ENCODE measurements at regions not wholly inside any gene's neighbourhood (a gene's known extent, or its start where the extent isn't known, plus 50 kb on each side); places are given as distances from the start of the nearest gene placed in this dataset.

DNA sequence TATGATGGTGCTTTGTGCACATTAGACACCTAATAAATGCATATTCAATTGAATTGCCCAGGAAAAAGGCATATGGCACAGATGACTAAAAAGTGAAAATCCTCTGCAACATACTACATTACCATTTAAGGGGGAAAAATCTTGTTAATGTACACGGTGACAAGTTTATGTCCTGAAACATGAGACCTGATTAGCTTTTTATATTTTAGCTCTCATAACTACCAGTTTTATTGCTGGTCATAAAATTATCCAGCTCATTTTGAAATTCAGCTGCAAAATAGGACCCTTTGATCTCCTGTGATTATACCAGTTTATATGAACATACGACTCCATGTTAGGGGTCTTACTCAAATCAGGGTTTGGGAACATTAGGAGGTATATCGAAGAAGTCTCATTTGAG is 684.6 kb upstream of the CCDC54 start:
- TF ChIP-seq TCF4 (CRISPR knock-in tag; IDR thresholded peaks at IDR 0.05; ENCODE audit: borderline replicate concordance) (no peak), OSR1 (CRISPR knock-in tag; IDR thresholded peaks at IDR 0.05) (no peak), ZFP3 (CRISPR knock-in tag; IDR thresholded peaks at IDR 0.05) (no peak), RARB (CRISPR knock-in tag; IDR thresholded peaks at IDR 0.05) (no peak), TOX (CRISPR knock-in tag; IDR thresholded peaks at IDR 0.05; ENCODE audit: borderline replicate concordance) (no peak), ZNF565 (CRISPR knock-in tag; conservative IDR thresholded peaks at IDR 0.05; ENCODE audit: low read depth) (no peak), ZC3H10 (CRISPR knock-in tag; IDR thresholded peaks at IDR 0.05) (no peak), BACH2 (CRISPR knock-in tag; IDR thresholded peaks at IDR 0.05; ENCODE audit: borderline replicate concordance) (no peak)
- TF ChIP-seq, protein P1, sequence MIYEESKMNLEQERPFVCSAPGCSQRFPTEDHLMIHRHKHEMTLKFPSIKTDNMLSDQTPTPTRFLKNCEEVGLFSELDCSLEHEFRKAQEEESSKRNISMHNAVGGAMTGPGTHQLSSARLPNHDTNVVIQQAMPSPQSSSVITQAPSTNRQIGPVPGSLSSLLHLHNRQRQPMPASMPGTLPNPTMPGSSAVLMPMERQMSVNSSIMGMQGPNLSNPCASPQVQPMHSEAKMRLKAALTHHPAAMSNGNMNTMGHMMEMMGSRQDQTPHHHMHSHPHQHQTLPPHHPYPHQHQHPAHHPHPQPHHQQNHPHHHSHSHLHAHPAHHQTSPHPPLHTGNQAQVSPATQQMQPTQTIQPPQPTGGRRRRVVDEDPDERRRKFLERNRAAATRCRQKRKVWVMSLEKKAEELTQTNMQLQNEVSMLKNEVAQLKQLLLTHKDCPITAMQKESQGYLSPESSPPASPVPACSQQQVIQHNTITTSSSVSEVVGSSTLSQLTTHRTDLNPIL (CRISPR knock-in tag; IDR thresholded peaks at IDR 0.05; ENCODE audit: low read depth) = no peak
- TF ChIP-seq, protein P2, sequence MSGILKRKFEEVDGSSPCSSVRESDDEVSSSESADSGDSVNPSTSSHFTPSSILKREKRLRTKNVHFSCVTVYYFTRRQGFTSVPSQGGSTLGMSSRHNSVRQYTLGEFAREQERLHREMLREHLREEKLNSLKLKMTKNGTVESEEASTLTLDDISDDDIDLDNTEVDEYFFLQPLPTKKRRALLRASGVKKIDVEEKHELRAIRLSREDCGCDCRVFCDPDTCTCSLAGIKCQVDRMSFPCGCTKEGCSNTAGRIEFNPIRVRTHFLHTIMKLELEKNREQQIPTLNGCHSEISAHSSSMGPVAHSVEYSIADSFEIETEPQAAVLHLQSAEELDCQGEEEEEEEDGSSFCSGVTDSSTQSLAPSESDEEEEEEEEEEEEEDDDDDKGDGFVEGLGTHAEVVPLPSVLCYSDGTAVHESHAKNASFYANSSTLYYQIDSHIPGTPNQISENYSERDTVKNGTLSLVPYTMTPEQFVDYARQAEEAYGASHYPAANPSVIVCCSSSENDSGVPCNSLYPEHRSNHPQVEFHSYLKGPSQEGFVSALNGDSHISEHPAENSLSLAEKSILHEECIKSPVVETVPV (CRISPR knock-in tag; IDR thresholded peaks at IDR 0.05) = no peak
- no peak for ATAC-seq

DNA sequence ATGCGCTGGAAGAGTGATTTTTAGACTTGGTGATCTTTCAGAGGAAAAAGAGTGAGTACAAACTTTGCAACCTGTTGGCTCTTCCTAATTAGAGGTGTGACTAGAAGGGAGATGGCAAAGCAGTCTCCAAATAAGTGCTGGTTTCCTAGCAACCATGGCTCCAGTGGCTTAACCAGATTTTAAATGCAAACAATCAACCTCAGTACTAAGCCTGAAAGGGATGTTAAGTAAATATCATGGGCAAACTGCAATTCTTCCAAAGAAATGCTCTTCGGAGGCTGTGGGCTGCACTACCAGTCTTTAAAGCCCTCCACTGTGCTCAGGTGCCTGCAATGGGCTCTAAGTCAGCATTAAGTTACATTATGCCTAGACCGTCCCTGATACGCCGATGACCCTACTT is 678.1 kb upstream of the CCDC54 start:
- no peak for TF ChIP-seq CSDC2 (CRISPR knock-in tag; IDR thresholded peaks at IDR 0.05)
- no peak for TF ChIP-seq ARNTL (CRISPR knock-in tag; IDR thresholded peaks at IDR 0.05; ENCODE audit: borderline replicate concordance, low read depth)
- no peak for TF ChIP-seq ZNF70 (CRISPR knock-in tag; IDR thresholded peaks at IDR 0.05)
- TF ChIP-seq, protein P1 (CRISPR knock-in tag; IDR thresholded peaks at IDR 0.05; ENCODE audit: low read depth) = no peak
- TF ChIP-seq SNAI2 (CRISPR knock-in tag; IDR thresholded peaks at IDR 0.05) = no peak
- TF ChIP-seq TOX (CRISPR knock-in tag; IDR thresholded peaks at IDR 0.05; ENCODE audit: borderline replicate concordance) = no peak
- TF ChIP-seq ISL1 (CRISPR knock-in tag; IDR thresholded peaks at IDR 0.05) = no peak
- TF ChIP-seq, protein P2 (CRISPR knock-in tag; IDR thresholded peaks at IDR 0.05) = no peak
- TF ChIP-seq, protein P3, sequence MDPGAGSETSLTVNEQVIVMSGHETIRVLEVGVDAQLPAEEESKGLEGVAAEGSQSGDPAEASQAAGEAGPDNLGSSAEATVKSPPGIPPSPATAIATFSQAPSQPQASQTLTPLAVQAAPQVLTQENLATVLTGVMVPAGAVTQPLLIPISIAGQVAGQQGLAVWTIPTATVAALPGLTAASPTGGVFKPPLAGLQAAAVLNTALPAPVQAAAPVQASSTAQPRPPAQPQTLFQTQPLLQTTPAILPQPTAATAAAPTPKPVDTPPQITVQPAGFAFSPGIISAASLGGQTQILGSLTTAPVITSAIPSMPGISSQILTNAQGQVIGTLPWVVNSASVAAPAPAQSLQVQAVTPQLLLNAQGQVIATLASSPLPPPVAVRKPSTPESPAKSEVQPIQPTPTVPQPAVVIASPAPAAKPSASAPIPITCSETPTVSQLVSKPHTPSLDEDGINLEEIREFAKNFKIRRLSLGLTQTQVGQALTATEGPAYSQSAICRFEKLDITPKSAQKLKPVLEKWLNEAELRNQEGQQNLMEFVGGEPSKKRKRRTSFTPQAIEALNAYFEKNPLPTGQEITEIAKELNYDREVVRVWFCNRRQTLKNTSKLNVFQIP (CRISPR knock-in tag; IDR thresholded peaks at IDR 0.05; ENCODE audit: borderline replicate concordance, low read depth) = no peak
- no peak for TF ChIP-seq ZNF8 (CRISPR knock-in tag; IDR thresholded peaks at IDR 0.05)
- TF ChIP-seq RARB (CRISPR knock-in tag; IDR thresholded peaks at IDR 0.05) = no peak
- no peak for TF ChIP-seq ZNF565 (CRISPR knock-in tag; conservative IDR thresholded peaks at IDR 0.05; ENCODE audit: low read depth)
- TF ChIP-seq ESRRG (CRISPR knock-in tag; IDR thresholded peaks at IDR 0.05) = no peak
- no peak for TF ChIP-seq TCF4 (CRISPR knock-in tag; IDR thresholded peaks at IDR 0.05; ENCODE audit: borderline replicate concordance)
- no peak for ATAC-seq

DNA sequence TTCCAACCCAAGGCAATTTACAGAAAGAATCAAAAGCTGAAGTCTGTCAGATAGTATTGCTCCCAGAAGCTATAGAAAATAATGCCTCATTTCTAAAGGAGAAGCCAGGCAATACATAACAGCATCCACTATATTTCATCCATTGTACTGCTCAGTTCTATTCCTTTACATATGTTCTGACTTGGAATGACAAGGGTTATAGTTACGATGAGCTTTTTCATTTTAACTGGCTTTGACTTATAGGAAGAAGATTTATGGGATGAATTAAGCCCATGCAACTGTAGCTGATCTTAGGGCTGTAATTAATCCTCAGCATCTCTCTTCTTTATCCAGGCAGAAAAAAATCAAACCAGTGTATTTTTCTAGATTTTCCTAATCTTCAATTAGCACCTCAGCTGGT is 676.3 kb upstream of the CCDC54 start:
- ATAC-seq = no peak
- TF ChIP-seq ZNF8 (CRISPR knock-in tag; IDR thresholded peaks at IDR 0.05) = no peak
- no peak for TF ChIP-seq TCF4 (CRISPR knock-in tag; IDR thresholded peaks at IDR 0.05; ENCODE audit: borderline replicate concordance)
- no peak for TF ChIP-seq ZFP30 (CRISPR knock-in tag; IDR thresholded peaks at IDR 0.05)
- TF ChIP-seq RARB (CRISPR knock-in tag; IDR thresholded peaks at IDR 0.05) = no peak
- TF ChIP-seq SNAI2 (CRISPR knock-in tag; IDR thresholded peaks at IDR 0.05) = no peak
- TF ChIP-seq GLIS3 (CRISPR knock-in tag; IDR thresholded peaks at IDR 0.05) = no peak
- TF ChIP-seq ZFP3 (CRISPR knock-in tag; IDR thresholded peaks at IDR 0.05) = no peak
- TF ChIP-seq CSDC2 (CRISPR knock-in tag; IDR thresholded peaks at IDR 0.05) = no peak
- no peak for TF ChIP-seq OSR1 (CRISPR knock-in tag; IDR thresholded peaks at IDR 0.05)
- TF ChIP-seq ARNTL (CRISPR knock-in tag; IDR thresholded peaks at IDR 0.05; ENCODE audit: borderline replicate concordance, low read depth) = no peak
- TF ChIP-seq ZNF70 (CRISPR knock-in tag; IDR thresholded peaks at IDR 0.05) = no peak
- TF ChIP-seq TOX (CRISPR knock-in tag; IDR thresholded peaks at IDR 0.05; ENCODE audit: borderline replicate concordance) = no peak
- TF ChIP-seq, protein P3 (CRISPR knock-in tag; IDR thresholded peaks at IDR 0.05; ENCODE audit: borderline replicate concordance, low read depth) = no peak
- no peak for TF ChIP-seq ISL1 (CRISPR knock-in tag; IDR thresholded peaks at IDR 0.05)
- TF ChIP-seq ZC3H10 (CRISPR knock-in tag; IDR thresholded peaks at IDR 0.05) = no peak
- TF ChIP-seq, protein P1 (CRISPR knock-in tag; IDR thresholded peaks at IDR 0.05; ENCODE audit: low read depth) = no peak
- no peak for TF ChIP-seq ESRRG (CRISPR knock-in tag; IDR thresholded peaks at IDR 0.05)
- TF ChIP-seq BACH2 (CRISPR knock-in tag; IDR thresholded peaks at IDR 0.05; ENCODE audit: borderline replicate concordance) = no peak

All from SK-N-SH treated with all-trans-retinoic acid at 6 μM for 48 hours (cell line).